ENCODE measurements at regions not wholly inside any gene's neighbourhood (a gene's known extent, or its start where the extent isn't known, plus 50 kb on each side); places are given as distances from the start of the nearest gene placed in this dataset.
"Not testable (repeated sequence)": the region's sequence is repeated elsewhere in the genome, so short reads cannot be mapped to it uniquely, and the experiment has no call there.

DNA sequence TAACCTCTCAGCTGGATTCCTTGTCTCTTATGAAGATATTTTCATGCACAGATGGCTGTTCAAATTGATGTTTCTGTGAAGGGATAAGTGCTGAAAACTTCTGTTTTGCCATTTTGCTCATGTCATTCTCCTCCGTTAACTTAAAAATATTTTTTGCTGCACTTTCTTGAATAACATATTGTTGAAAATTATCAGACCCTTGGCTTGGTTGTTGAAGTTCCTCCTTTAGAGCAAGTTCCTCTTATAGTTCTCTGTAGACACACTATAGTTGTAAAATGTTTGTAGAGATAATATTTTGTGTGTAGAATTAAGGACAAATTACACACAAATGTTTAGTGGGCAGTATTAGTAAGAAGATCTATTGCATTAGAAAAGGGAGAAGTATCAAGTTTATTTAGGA is 300.4 kb downstream of the SV2B start:
- no peaks in the 10 kb centered on the region for H3K36me3 Mint-ChIP-seq (ENCODE audit: low read depth)
- no peaks in the 10 kb centered on the region for H3K4me1 Mint-ChIP-seq (ENCODE audit: low read depth)
- no peak overlapping the region for H3K4me3 Mint-ChIP-seq
- no peak overlapping the region for H3K27ac Mint-ChIP-seq
- H3K9me3 Mint-ChIP-seq, result no peaks in the 10 kb centered on the region
- peaks cover 14% of the 10 kb centered on the region for H3K27me3 Mint-ChIP-seq (ENCODE audit: low read depth)

DNA sequence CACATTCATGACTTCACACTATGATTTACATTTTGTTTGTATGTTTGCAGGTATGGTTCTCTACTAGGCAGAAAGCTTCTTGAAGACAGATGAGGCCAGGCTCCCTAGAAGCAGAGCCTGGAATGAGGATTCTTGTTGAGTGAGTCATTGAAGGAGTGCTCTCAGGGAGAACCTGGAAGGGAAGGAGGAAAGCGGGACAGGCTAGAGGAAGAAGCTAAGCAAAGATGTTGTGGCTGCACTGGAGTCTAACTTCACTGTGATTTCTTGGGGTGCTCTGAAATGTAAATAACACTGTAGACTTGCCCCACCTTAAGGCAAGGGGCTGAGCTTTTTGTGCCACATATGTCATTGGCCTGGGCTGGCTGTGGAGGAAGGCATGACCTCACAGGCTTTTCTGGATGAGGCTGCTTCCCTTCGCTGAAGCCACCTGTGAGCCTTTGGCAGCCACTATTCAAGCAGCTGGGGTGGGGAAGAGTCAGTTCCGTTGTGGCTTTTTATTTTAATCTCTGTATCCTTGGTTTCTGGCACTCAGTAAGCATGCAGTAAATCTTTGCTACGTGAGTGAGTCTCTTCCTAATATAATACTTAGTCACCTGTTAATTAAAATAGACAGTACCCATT is 307.3 kb downstream of the SV2B start:
- Mint-ChIP-seq H3K27ac (no peak overlapping the region), H3K9me3 (no peaks in the 10 kb centered on the region), H3K36me3 (ENCODE audit: low read depth) (no peaks in the 10 kb centered on the region), H3K4me1 (ENCODE audit: low read depth) (peaks cover 7% of the 10 kb centered on the region), H3K4me3 (no peak overlapping the region), H3K27me3 (ENCODE audit: low read depth) (peaks cover 12% of the 10 kb centered on the region)

DNA sequence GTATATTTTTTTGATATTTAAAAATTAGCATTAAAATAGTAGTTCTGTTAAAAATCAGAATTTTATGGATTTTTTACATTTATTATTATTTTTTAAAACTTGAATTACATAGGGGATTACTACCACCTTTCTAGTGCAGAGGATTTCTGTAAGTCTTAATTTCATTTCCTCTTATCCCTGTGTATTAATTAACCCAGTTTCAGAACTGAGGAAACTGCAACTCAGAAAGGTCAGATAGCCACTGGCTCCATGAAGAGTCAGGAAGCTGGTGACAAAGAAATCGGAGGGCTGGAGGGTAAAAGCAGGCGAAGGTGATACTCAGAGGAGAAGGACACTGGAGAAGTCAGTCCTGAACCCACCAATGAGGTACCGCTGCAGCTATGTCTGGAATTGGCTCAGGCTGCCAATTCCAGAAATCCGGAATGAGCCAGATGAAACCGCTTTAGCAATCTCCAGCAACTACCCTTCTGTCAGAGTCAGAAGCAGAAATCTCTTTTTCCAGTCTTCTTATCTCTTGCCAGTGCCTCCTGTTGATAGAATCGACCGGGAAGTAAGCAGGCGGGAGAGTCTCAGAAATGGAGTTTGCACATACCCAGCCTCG is 308.5 kb downstream of the SV2B start:
- no peaks in the 10 kb centered on the region for H3K9me3 Mint-ChIP-seq
- H3K36me3 Mint-ChIP-seq (ENCODE audit: low read depth), result no peaks in the 10 kb centered on the region
- H3K27ac Mint-ChIP-seq, result no peak overlapping the region
- no peak overlapping the region for H3K4me3 Mint-ChIP-seq
- peaks cover 7% of the 10 kb centered on the region for H3K4me1 Mint-ChIP-seq (ENCODE audit: low read depth)
- H3K27me3 Mint-ChIP-seq (ENCODE audit: low read depth), result peaks cover 15% of the 10 kb centered on the region

DNA sequence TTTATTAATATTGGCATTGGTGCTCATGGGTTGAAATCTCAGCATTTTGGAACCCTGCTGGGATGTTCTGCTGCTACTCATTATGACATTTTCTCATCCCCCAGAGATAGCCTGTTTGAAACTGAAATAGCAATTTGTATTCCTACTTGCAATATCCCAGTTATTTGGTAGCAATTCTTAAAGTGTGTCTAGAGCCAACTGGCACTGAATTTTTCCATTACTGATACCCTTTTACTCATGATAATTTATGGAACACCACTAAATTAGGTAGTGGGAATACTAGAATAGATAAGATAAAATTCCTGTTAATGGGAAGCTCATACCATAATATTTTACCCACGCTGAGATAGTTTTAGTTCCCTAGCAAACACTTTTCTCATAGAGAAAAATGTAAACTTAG is 309.3 kb downstream of the SV2B start:
- H3K27me3 Mint-ChIP-seq (ENCODE audit: low read depth), result peaks cover 15% of the 10 kb centered on the region
- H3K36me3 Mint-ChIP-seq (ENCODE audit: low read depth), result no peaks in the 10 kb centered on the region
- H3K9me3 Mint-ChIP-seq, result peaks cover 4% of the 10 kb centered on the region
- peaks cover 7% of the 10 kb centered on the region for H3K4me1 Mint-ChIP-seq (ENCODE audit: low read depth)
- no peak overlapping the region for H3K27ac Mint-ChIP-seq
- no peak overlapping the region for H3K4me3 Mint-ChIP-seq

DNA sequence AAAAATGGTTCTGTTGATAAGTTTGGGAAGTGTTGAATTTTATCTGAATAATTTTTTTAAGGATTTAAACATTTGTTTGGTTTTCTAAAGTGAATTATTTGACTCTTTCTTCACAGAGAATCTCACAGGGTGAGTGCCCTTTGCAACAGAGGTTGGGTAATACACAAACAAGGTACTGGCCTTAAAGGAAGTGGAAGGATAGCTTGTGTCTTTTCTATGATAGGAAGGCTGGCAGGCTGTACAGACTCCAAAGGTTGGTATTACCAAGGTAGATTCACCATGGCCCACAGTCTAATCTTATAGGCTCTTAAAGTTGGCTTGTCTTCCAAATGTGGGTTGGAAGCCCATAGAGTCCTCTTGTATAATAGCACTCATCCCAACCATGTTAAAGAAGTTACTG is 311.5 kb downstream of the SV2B start:
- H3K36me3 Mint-ChIP-seq (ENCODE audit: low read depth), result no peaks in the 10 kb centered on the region
- H3K27ac Mint-ChIP-seq, result no peak overlapping the region
- H3K27me3 Mint-ChIP-seq (ENCODE audit: low read depth), result peaks cover 23% of the 10 kb centered on the region
- H3K4me3 Mint-ChIP-seq, result no peak overlapping the region
- peaks cover 4% of the 10 kb centered on the region for H3K9me3 Mint-ChIP-seq
- peaks cover 7% of the 10 kb centered on the region for H3K4me1 Mint-ChIP-seq (ENCODE audit: low read depth)

DNA sequence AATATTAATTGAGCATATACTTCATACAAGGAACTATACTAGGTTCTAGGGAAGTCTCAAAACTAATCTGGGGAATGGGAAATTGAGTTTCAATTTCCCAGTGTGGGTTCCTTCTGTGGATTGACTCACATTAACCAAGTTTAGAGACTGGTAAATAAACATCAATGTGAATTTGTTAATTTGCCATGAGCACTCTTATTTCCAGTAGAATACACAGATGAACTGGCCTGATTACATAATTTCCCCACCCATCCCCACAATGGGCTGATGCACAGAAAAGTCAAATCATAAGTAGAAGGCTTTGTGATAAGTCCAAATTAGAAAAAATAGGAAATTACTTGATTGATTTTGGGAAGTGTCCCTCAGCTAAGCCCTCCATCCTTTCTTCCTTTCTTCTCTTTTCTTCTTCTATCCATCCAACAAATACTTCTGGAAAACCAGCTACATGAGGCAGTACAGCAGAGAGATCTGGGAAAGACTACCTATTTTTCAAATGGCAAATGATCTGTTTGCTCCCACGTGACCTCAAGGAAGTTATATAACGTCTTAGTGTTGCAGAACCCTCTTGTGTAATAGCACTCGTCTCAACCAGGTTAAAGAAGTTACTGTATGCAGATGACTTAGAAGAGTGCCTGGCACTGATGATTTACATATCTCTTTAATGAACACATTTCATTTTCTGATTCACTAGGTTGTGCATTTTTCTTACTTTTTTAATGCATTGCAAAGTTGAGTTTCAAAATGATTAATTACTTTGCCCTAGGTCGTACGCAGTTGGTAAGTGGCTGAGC is 312.3 kb downstream of the SV2B start:
- peaks cover 30% of the 10 kb centered on the region for H3K27me3 Mint-ChIP-seq (ENCODE audit: low read depth)
- H3K36me3 Mint-ChIP-seq (ENCODE audit: low read depth), result no peaks in the 10 kb centered on the region
- peaks cover 4% of the 10 kb centered on the region for H3K4me1 Mint-ChIP-seq (ENCODE audit: low read depth)
- no peak overlapping the region for H3K4me3 Mint-ChIP-seq
- no peak overlapping the region for H3K27ac Mint-ChIP-seq
- peaks cover 4% of the 10 kb centered on the region for H3K9me3 Mint-ChIP-seq

DNA sequence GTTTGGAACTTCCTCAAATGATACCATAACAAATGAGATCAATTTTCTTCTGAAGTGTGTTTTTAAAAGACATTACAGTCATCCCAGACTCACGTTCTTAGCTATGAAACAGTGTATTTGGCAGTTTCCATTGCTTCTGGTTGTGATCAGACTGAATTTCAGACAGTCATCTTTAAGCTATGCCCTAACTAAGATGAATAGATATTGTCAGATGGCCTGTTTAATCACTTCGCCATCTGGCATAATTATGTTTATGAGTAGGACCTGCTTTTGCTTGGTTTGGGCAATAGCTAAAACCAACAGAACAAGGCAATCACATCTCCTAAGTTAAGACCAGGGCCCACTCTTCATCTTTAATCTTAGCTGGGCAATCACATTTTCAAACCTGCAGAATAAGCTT is 313.1 kb downstream of the SV2B start:
- no peak overlapping the region for H3K4me3 Mint-ChIP-seq
- H3K4me1 Mint-ChIP-seq (ENCODE audit: low read depth), result peaks cover 2% of the 10 kb centered on the region
- H3K9me3 Mint-ChIP-seq, result peaks cover 4% of the 10 kb centered on the region
- no peak overlapping the region for H3K27ac Mint-ChIP-seq
- H3K27me3 Mint-ChIP-seq (ENCODE audit: low read depth), result peaks cover 34% of the 10 kb centered on the region
- H3K36me3 Mint-ChIP-seq (ENCODE audit: low read depth), result no peaks in the 10 kb centered on the region

DNA sequence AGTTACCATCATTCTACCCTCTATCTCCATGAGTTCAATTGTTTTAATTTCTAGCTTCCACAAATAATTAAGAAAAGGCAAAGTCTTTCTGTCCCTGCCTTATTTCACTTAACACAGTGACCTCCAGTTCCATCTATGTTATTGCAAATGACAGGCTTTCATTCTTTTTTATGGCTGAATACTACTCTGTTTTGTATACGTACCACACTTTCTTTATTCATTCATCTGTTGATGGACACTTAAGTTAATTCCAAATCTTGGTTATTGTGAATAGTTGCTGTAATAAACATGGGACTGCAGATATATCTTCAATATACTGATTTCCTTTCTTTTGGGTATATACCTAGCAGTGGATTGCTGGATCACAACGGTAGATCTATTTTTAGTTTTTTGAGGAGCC is 314.1 kb downstream of the SV2B start:
- H3K9me3 Mint-ChIP-seq, result peaks cover 4% of the 10 kb centered on the region
- H3K27me3 Mint-ChIP-seq (ENCODE audit: low read depth), result peaks cover 40% of the 10 kb centered on the region
- H3K36me3 Mint-ChIP-seq (ENCODE audit: low read depth), result no peaks in the 10 kb centered on the region
- H3K4me3 Mint-ChIP-seq, result no peak overlapping the region
- H3K4me1 Mint-ChIP-seq (ENCODE audit: low read depth), result peaks cover 2% of the 10 kb centered on the region
- no peak overlapping the region for H3K27ac Mint-ChIP-seq

DNA sequence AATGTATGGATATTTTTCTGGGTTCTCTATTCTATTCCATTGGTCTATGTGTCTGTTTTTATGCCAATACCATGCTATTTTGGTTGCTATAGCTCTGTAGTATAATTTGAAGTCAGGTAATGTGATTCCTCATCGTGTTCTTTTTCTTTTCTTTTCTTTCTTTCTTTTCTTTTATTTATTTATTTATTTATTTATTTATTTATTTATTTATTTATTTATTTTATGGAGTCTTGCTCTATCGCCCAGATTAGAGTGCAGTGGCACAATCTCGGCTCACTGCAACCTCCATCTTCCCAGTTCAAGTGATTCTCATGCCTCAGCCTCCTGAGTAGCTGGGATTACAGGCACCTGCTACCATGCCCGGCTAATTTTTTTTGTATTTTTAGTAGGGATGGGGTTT is 315.2 kb downstream of the SV2B start:
- H3K36me3 Mint-ChIP-seq (ENCODE audit: low read depth); H3K9me3 Mint-ChIP-seq; H3K4me3 Mint-ChIP-seq; H3K4me1 Mint-ChIP-seq (ENCODE audit: low read depth); H3K27ac Mint-ChIP-seq: not testable (repeated sequence)
- H3K27me3 Mint-ChIP-seq (ENCODE audit: low read depth), result peaks cover 43% of the 10 kb centered on the region

DNA sequence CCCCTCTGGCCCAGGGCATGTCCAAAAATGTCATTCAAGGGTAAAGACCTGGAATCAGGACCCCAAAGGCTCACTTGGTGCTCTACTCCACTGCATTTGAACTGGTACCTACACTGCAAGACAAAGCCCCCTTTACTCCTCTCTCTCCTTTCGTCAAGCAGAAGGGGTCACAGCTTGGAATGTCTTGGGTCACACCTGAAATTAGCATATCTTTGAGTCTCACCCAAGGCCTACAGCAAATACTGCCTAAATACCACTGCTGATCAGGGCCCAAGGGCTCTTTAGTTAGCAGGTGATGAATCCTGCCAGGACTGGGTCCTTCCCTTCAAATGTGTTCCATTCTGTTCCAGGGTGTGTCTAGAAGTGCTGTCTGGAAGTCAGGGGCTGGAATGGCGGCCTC is 320.6 kb downstream of the SV2B start:
- peaks cover 3% of the 10 kb centered on the region for H3K9me3 Mint-ChIP-seq
- H3K4me1 Mint-ChIP-seq (ENCODE audit: low read depth), result peaks cover 32% of the 10 kb centered on the region
- H3K4me3 Mint-ChIP-seq, result no peak overlapping the region

DNA sequence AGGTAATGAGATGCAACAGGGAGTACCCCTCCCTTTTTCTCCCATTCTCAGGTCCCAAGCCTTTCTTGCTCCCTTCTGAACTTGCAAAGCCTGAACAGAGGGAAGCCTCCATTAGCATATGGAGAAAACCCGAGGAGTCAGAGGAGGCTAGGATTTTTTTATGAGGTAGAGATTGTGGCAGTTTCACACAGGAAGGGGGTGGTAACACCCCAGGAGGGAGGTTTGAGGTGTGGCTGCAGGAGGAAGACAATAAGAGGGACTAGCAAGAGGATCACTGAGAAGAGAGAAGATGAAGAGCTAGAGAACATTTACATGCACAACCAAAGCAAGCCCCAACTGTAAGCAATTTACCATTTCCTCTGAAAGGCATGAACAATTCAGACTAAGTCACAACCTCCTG is 322.7 kb downstream of the SV2B start:
- Mint-ChIP-seq H3K27ac (peak overlapping the region; percentile 54), H3K4me3 (peak overlapping the region; percentile 53), H3K36me3 (ENCODE audit: low read depth) (peaks cover 2% of the 10 kb centered on the region), H3K4me1 (ENCODE audit: low read depth) (peaks cover 43% of the 10 kb centered on the region), H3K9me3 (peaks cover 3% of the 10 kb centered on the region), H3K27me3 (ENCODE audit: low read depth) (peaks cover 20% of the 10 kb centered on the region)

More for the DNA sequence above, 320.6 kb downstream of the SV2B start:
- no peak overlapping the region for H3K27ac Mint-ChIP-seq
- peaks cover 2% of the 10 kb centered on the region for H3K36me3 Mint-ChIP-seq (ENCODE audit: low read depth)
- peaks cover 34% of the 10 kb centered on the region for H3K27me3 Mint-ChIP-seq (ENCODE audit: low read depth)

DNA sequence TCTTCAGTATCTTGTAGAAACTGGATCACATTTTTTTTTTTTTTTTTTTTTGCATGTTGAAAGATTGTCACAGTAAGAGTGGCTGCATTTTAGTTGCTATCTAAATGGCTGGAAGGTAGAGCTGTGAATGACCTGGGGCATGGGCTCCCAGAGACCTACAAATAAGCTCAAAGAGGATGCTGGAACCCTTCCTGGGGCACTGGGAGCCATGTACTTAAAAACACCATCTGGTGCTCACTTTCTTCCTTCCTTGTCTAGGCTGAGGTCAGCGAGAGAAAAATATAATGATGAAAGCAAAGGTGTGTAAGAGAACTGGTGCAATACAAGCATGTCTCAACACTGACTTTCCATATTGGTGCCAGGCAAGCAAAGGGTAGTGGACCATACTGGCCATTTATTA is 323.9 kb downstream of the SV2B start:
- H3K27me3 Mint-ChIP-seq (ENCODE audit: low read depth), result peaks cover 10% of the 10 kb centered on the region
- H3K36me3 Mint-ChIP-seq (ENCODE audit: low read depth), result peaks cover 3% of the 10 kb centered on the region

DNA sequence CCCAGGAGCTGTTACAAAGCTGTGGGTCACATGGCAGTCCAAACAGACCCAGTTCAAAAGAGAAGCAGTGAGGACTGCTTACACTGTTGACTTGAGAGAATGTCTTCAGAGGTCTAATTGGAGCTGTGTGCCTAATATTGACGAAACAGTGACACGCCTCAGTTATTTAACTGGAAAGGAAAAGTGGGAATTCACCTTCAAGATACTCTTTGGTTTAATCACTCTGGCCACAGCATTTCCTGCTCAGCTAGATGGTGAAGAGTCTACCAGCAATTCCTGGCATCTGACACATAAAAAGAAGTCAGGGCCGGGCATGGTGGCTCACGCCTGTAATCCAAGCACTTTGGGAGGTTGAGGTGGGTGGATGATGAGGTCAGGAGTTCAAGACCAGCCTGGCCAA is 326.4 kb downstream of the SV2B start:
- Mint-ChIP-seq H3K4me1 (ENCODE audit: low read depth) (peaks cover 44% of the 10 kb centered on the region), H3K36me3 (ENCODE audit: low read depth) (peaks cover 3% of the 10 kb centered on the region), H3K27ac (peak overlapping the region; percentile 7), H3K27me3 (ENCODE audit: low read depth) (peaks cover 4% of the 10 kb centered on the region), H3K9me3 (no peaks in the 10 kb centered on the region), H3K4me3 (no peak overlapping the region)

More for the DNA sequence above, 323.9 kb downstream of the SV2B start:
- Mint-ChIP-seq H3K9me3 (peaks cover 3% of the 10 kb centered on the region), H3K4me3 (no peak overlapping the region), H3K4me1 (ENCODE audit: low read depth) (peaks cover 44% of the 10 kb centered on the region), H3K27ac (peak overlapping the region; percentile 16)

DNA sequence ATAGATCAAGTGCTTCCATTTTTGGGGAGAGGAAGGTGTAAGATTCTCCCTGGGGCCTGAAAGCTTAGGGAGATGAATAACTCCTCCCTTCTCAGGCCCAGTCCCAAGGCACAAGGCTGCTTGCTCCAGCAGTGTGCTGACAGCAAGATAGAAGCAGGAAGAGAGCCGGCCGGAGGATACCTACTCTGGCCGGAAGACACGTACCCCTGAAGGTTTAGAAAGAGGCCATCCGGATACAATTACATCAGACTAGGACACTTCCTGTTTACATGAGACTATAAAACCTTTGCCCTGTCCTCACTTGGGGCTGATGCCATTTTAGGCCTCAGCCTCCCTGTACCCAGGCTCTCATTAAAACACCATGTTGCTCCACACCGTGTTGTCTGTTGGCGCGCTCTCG is 329.9 kb downstream of the SV2B start:
- Mint-ChIP-seq H3K9me3 (no peaks in the 10 kb centered on the region), H3K36me3 (ENCODE audit: low read depth) (peaks cover 3% of the 10 kb centered on the region), H3K4me3 (no peak overlapping the region), H3K4me1 (ENCODE audit: low read depth) (peaks cover 19% of the 10 kb centered on the region), H3K27ac (no peak overlapping the region), H3K27me3 (ENCODE audit: low read depth) (no peaks in the 10 kb centered on the region)
